Femur (tissue), 1 donor: ENCODE measurements at regions not wholly inside any gene's neighbourhood (a gene's known extent, or its start where the extent isn't known, plus 50 kb on each side); places are given as distances from the start of the nearest gene placed in this dataset.
"Not testable (repeated sequence)": the region's sequence is repeated elsewhere in the genome, so short reads cannot be mapped to it uniquely, and the experiment has no call there.

Source experiments
- DNase-seq: peaks from one replicate; pipeline ENCODE4 v3.0.0-alpha.2; 2017

DNA sequence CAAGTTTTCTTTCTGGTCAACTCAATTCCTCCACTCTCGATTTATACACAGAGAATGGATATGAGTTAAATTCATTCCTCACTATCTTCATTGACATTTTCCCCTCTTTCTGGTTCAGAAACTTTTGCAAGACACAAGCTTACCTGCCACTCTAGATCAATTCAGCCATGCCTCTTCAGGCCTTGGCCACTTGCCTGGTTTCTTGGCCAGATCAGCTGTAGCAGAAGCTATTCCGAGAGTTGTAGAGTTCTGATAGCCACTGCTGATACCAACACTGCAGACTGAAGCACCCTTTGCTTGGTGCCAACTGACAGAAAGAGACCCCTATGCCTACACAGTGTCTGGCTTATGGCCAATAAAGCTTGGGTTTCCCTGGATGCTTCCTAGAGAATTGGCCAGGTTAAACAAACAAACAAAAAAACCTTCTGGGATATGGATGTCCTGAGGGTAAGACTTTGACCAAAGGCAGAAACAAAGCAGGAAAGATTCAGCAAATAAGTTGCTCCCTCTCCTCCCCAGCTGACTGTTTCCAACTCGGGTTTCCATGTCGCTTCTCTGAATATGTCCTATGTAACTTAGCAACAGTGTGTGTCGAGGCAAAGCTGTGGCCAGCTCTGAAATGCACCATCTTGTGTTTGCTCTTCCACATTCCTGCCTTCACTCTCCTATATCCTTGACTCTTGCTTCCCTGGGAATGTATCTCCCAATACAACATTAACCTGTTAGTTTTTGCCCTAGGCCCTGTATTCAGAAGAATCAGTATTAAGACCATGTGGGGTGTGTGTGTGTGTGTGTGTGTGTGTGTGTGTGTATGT lies 521.6 kb downstream of the EPHA3 start:
- no peak for DNase-seq

GRCh38 chr3:89635137-89635536 lies 527.7 kb downstream of the EPHA3 start:
- no peak for DNase-seq

- no peak for DNase-seq
These were observed 537.3 kb downstream of the EPHA3 start for GRCh38 chr3:89644716-89645115.

DNA sequence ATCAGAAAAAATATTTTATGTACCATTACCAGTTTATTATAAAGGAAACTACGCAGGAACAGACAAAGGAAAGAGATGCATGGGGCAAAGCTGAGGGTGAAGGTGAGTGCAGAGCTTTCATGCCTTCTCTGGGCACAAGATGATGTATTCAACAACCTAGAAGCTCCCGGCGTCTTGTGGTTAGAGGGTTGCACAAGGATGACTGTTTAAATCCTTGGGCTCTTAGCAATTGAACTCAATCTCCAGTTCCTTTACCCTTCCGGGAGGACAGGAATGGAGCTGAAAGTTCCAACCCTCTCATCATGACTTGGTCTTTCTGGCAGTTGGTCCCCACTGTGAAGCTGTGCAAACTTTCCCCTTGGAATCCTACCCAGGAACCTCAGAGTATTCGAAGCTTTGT lies 542.0 kb downstream of the EPHA3 start:
- no peak for DNase-seq

DNA sequence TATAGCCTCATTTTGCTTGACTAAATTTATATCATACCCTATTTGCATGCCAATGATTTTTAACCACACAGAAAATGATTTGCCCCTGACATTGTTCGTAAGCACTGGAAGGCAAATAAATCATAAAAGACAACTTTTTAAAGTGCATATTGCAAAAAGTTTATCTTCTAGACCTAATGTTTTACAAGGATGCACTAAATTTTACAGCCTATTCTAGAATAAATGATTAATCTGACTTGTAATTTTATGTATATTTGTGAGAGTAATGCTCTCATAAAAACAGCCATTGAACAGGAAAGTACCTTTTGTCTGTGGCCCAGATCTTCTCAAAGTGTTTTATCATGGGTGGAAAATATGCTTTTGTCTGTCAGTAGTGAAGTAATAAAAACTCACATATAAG lies 546.6 kb downstream of the EPHA3 start:
- no peak for DNase-seq

- no peak for DNase-seq
These were observed 549.0 kb downstream of the EPHA3 start for GRCh38 chr3:89656388-89656787.

DNA sequence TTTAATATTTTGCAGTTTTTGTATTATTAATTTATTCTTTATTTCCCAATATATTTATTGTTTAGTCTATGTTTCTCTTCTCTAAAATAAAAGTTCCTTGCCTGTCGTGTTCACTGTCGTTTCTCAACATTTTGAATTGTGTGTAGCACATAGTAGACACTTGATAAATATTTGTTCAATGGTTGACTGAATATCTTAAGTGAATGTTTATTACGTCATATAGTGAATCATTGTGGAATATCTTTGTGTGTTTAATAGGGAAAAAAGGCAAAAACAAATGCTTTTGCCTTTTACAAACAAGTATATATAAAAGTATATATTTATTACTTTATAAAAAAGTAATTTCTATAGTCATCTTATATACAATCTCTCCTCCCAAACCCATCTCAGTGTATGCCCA lies 572.3 kb downstream of the EPHA3 start:
- DNase-seq, result no peak

GRCh38 chr3:89682556-89682955 lies 575.1 kb downstream of the EPHA3 start:
- DNase-seq, result no peak

DNA sequence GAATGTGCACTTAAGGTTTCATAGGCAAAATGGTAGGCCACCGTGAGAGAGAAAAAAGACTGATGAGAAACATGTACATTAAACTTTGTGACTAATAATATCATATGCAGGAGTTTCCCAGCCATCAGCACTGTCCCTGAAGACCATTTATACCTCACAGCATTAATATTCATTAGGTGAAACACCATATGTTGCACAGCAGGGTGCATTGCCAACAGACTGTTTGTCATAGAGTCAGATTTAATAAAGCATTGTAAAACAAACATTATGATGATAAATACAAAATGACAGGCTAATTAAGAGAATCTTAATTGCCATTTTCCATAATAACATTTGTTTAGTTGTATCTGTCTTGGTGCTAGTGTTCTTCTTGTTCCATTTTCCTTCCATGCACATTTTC lies 578.3 kb downstream of the EPHA3 start:
- DNase-seq, result no peak

GRCh38 chr3:89690646-89691045 lies 583.2 kb downstream of the EPHA3 start:
- DNase-seq, result no peak

- no peak for DNase-seq
These were observed 585.2 kb downstream of the EPHA3 start for GRCh38 chr3:89692601-89693000.

- DNase-seq, result no peak
These were observed 590.0 kb downstream of the EPHA3 start for GRCh38 chr3:89697321-89697916.

DNA sequence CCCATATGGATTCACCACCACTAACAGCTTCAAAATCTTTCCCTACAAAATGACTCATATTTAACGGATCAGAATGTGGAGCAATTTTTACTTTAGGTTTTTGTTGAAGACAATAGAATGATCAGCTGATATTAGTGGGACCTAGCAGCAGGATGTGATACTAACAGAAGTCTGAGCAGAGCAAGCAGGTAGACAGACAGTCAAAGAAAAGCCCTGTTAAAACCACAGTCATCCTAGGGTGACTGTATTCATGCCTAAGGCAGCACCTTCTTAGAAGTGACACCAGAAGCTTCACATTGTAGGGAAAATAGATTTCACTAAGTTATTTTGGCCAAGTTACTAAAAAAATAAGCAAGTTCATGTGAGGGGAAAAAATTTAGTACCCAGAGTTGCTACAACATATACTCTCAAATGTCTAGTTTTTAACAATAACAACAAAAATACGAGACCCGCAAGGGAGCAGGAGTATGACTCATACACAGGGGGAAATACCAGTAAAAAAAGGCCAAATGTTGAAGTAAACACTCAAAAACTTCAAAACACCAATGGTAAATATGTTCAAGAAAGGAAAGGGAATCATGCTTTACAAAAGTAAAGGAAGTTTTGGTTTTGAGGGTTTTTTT lies 590.9 kb downstream of the EPHA3 start:
- DNase-seq, result no peak

DNA sequence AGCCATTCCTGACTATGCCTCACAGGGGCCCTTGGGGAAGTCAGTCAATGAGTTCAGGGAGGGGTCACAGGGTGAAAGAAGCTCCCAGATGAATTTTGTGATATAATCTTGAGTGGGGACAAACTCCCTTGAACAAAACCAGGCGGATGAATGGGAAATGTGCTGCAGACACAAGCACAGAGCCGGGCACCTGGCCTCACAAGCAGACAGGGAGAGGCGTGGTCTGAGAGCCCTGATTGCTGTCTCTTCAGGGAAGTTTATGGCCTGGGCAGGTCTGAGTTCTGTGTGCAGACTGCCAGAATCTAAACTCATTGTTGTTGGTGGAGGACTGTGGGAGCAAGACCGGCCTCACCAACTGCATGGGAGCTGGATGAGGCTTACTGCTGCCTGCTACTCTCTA lies 591.8 kb downstream of the EPHA3 start:
- DNase-seq, result no peak

DNA sequence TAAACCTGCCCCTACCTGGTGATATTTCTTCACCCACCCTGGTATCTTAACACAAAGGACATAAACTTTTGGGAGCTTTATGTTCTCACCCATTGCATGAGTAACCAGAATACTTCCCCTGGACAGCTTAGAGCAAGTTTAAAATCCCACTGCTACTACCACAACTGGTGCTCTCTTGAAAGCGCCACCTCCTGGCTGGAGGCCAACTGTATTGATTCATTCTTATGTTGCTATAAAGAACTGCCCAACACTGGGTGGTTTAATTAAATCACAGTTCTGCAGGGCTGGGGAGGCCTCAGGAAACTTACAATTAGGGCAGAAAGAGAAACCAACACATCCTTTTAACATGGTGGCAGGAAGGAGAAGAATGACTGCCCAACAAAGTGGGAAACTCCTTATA lies 592.4 kb downstream of the EPHA3 start:
- no peak for DNase-seq

DNA sequence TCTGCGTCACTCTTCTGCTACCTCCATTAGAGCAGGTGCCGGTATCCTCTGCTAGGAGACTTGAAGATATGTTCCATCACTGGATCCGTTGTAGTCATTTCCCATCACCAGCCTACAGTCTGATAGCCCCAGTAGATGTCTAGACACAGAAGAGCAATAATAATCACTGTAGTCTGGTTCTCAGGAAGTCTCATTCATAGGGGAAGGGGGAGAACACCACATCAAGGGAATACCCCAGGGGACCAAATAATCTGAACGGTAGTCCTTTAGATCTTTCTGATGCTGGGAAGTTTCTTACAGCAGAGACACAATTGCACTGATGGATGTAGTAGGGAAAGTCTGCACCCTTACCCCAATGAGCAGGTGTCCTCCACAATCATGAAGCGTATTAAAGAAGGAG lies 595.0 kb downstream of the EPHA3 start:
- DNase-seq, result no peak

GRCh38 chr3:89713196-89713595 lies 605.8 kb downstream of the EPHA3 start:
- no peak for DNase-seq

DNA sequence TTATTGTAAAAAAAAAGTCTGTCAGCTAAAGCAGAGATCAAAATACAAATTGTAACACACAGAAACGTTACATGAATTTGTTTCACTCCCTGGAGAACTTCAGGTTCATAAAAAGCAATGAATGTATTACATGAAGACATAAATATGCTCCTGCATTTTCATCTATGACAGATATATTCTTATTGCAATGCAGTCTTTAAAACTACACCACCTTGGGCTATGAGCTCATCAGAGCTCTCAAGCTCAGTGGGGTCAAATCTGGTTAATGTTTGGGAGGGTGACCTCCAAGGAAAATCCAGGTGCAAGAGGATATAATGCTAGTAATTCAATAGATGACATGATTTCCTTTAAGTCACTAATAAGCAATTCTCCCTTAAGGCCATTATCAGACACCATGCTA lies 606.8 kb downstream of the EPHA3 start:
- DNase-seq, result no peak

DNA sequence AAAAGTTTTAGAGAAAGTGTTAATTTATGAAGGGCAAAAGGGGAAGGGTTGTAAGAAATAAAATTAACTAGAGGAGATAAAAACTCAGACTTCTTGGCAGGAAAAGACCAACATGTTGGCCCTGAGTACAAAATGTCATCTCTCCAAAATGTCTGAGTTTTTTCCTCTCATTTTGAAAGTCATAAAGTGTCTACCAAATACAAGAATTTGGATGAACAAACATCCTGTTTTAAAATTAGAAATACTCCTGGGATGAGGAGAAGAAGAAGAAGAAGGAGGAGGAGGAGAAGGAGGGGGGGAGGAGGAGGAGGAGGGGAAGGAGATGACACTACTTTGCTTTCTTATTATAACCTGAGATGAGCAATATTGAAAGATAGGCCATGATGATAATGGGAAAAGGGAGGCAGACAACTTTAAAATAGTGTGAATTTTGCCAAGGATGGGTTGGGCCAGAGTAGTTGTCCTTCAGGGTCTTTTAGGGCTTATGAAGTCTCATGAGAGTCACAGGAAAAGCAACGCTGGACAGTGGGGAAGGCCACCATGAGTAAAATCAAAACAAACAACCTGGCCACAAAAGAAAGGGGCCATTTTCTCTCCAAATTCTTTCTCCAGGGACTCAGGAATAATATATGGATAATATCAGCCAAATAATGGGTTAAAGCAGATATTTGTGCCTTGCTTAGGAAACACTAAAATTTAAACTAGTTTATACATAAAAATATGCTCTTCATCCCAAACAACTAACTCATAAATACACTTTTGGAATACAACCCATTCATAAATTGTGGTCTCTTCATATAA lies 632.9 kb downstream of the EPHA3 start:
- no peak for DNase-seq

DNA sequence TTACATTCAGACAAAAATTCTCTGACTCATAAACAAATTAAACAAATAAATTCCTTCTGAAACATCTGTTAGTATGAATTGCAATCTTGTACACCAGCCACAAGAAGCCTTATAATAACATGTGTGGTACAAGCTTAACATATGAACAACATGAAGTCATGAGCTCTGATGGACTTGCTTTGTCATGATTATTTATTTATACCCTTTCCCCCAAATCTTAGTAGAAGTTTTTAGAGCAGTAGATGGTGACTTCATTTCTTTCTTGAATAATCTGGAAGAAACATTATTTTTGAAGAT lies 633.4 kb downstream of the EPHA3 start:
- no peak for DNase-seq

GRCh38 chr3:89742546-89742945 lies 635.1 kb downstream of the EPHA3 start:
- DNase-seq, result no peak

DNA sequence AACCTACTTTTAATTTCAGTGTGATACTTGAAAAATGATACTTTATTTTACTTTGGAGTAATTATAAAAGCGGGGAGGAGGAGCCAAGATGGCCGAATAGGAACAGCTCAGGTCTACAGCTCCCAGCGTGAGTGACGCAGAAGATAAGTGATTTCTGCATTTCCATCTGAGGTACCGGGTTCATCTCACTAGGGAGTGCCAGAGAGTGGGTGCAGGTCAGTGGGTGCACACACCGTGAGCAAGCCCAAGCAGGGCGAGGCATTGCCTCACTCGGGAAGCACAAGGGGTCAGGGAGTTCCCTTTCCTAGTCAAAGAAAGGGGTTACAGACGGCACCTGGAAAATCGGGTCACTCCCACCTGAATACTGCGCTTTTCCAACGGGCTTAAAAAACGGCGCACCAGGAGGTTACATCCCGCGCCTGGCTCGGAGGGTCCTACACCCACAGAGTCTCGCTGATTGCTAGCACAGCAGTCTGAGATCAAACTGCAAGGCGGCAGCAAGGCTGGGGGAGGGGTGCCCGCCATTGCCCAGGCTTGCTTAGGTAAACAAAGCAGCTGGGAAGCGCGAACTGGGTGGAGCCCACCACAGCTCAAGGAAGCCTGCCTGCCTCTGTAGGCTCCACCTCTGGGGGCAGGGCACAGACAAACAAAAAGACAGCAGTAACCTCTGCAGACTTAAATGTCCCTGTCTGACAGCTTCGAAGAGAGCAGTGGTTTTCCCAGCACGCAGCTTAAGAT lies 640.3 kb downstream of the EPHA3 start:
- DNase-seq, result not testable (repeated sequence)

DNA sequence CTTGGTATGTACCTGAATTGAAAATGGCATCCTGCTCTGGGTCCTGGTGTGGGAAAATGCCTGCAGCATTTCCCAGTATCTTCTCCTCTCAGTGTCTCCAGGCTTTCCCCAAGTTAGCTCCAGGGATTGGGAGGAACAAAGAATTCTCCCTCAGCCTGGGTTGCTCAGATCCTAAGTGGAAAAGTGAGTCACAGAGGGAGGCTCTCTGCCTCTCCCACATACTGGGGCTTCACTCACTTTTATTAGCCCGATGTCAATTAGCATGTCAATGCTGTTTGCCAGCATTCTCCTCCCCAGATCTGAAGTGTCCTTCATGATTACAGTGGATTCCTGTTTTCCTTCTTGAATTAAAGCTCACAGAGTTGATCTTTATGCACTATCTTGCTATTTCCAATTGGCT lies 655.0 kb downstream of the EPHA3 start:
- DNase-seq, result no peak
